ENCODE measurements at regions not wholly inside any gene's neighbourhood (a gene's known extent, or its start where the extent isn't known, plus 50 kb on each side); places are given as distances from the start of the nearest gene placed in this dataset.

GRCh38 chr7:95693551-95694333 is 78.6 kb upstream of the DYNC1I1 start:
- TF ChIP-seq CTCF (IDR thresholded peaks at IDR 0.05; ENCODE audit: insufficient read depth in 1 of 2, low read depth in 1 of 2, low read length in 1 of 2, severe bottlenecking in 1 of 2, unreplicated experiment in 1 of 2) = no peak
- Histone ChIP-seq H3K9me3 (no peaks in the 10 kb centered on the region), H3K36me3 (ENCODE audit: control insufficient read depth, insufficient read depth, low read length) (no peaks in the 10 kb centered on the region), H3K4me1 (no peaks in the 10 kb centered on the region), H3K27me3 (replicated peaks; ENCODE audit: control insufficient read depth, insufficient read depth, low read length) (no peaks in the 10 kb centered on the region), H3K4me3 (ENCODE audit: low read depth, low read length) (no peak overlapping the region)
- DNase-seq = no peak
- intact Hi-C loops (cut with micrococcal nuclease; ENCODE audit: unreplicated experiment) = no loop called here
- no peak overlapping the region for H3K4me3 Mint-ChIP-seq (ENCODE audit: unreplicated experiment)
- ChIA-PET POLR2A (no interaction called here), CTCF (interaction anchor here (1.0 to 1.2 kb wide), 3 partner anchors 167 to 1036 kb away, joined by 3 to 5 read pairs (median 3); no protein-coding TSS in a partner anchor)
- BruUV-seq (replicated peaks) = no TSS peak
- no peaks in the 10 kb centered on the region for H3K9me3 Mint-ChIP-seq (ENCODE audit: unreplicated experiment)
- no peaks in the 10 kb centered on the region for H3K27me3 Mint-ChIP-seq (ENCODE audit: insufficient read depth, unreplicated experiment)
- peaks cover 5% of the 10 kb centered on the region for H3K4me1 Mint-ChIP-seq (ENCODE audit: low read depth, unreplicated experiment)
- H3K36me3 Mint-ChIP-seq (ENCODE audit: insufficient read depth, unreplicated experiment) = no peaks in the 10 kb centered on the region
- no peak overlapping the region for H3K27ac Mint-ChIP-seq (ENCODE audit: unreplicated experiment)

GRCh38 chr7:95691464-95691863 is 80.9 kb upstream of the DYNC1I1 start:
- Mint-ChIP-seq H3K27ac (ENCODE audit: unreplicated experiment) (no peak overlapping the region), H3K4me3 (ENCODE audit: unreplicated experiment) (no peak overlapping the region), H3K4me1 (ENCODE audit: low read depth, unreplicated experiment) (peaks cover 5% of the 10 kb centered on the region), H3K27me3 (ENCODE audit: insufficient read depth, unreplicated experiment) (no peaks in the 10 kb centered on the region), H3K36me3 (ENCODE audit: insufficient read depth, unreplicated experiment) (no peaks in the 10 kb centered on the region), H3K9me3 (ENCODE audit: unreplicated experiment) (no peaks in the 10 kb centered on the region)
- no peak for TF ChIP-seq CTCF (IDR thresholded peaks at IDR 0.05; ENCODE audit: insufficient read depth in 1 of 2, low read depth in 1 of 2, low read length in 1 of 2, severe bottlenecking in 1 of 2, unreplicated experiment in 1 of 2)
- DNase-seq = no peak
- ChIA-PET POLR2A (no interaction called here), CTCF (interaction anchor here (1.3 to 1.9 kb wide), 5 partner anchors 147 to 180 kb away, joined by 3 to 16 read pairs (median 5); no protein-coding TSS in a partner anchor)
- no peaks in the 10 kb centered on the region for H3K9me3 ChIP-seq
- H3K4me3 ChIP-seq (ENCODE audit: low read depth, low read length) = no peak overlapping the region
- H3K36me3 ChIP-seq (ENCODE audit: control insufficient read depth, insufficient read depth, low read length) = no peaks in the 10 kb centered on the region
- intact Hi-C loops (cut with micrococcal nuclease; ENCODE audit: unreplicated experiment) = no loop called here
- no TSS peak for BruUV-seq (replicated peaks)
- H3K4me1 ChIP-seq = no peaks in the 10 kb centered on the region
- no peaks in the 10 kb centered on the region for H3K27me3 ChIP-seq (replicated peaks; ENCODE audit: control insufficient read depth, insufficient read depth, low read length)

GRCh38 chr7:95690367-95690947 is 81.9 kb upstream of the DYNC1I1 start:
- peaks cover 5% of the 10 kb centered on the region for H3K4me1 Mint-ChIP-seq (ENCODE audit: low read depth, unreplicated experiment)
- H3K27me3 ChIP-seq (replicated peaks; ENCODE audit: control insufficient read depth, insufficient read depth, low read length) = no peaks in the 10 kb centered on the region

More at GRCh38 chr7:95690367-95690947, 81.9 kb upstream of the DYNC1I1 start:
- no peaks in the 10 kb centered on the region for H3K4me1 ChIP-seq
- no peaks in the 10 kb centered on the region for H3K36me3 Mint-ChIP-seq (ENCODE audit: insufficient read depth, unreplicated experiment)
- peak overlapping the region; percentile 34 for H3K4me3 Mint-ChIP-seq (ENCODE audit: unreplicated experiment)
- H3K9me3 Mint-ChIP-seq (ENCODE audit: unreplicated experiment) = no peaks in the 10 kb centered on the region
- TF ChIP-seq CTCF (IDR thresholded peaks at IDR 0.05; ENCODE audit: insufficient read depth in 1 of 2, low read depth in 1 of 2, low read length in 1 of 2, severe bottlenecking in 1 of 2, unreplicated experiment in 1 of 2) = peak; percentile 53 to 90
- H3K9me3 ChIP-seq = no peaks in the 10 kb centered on the region
- intact Hi-C loops (cut with micrococcal nuclease; ENCODE audit: unreplicated experiment) = loop anchor here (1.0 kb wide), 3 partner anchors 163 to 212 kb away; no protein-coding TSS in a partner anchor
- H3K27ac Mint-ChIP-seq (ENCODE audit: unreplicated experiment) = no peak overlapping the region
- H3K36me3 ChIP-seq (ENCODE audit: control insufficient read depth, insufficient read depth, low read length) = no peaks in the 10 kb centered on the region
- ChIA-PET POLR2A (no interaction called here), CTCF (interaction anchor here (0.6 to 1.9 kb wide), 43 partner anchors 9 to 1977 kb away, joined by 3 to 71 read pairs (median 3); partner anchors contain the start of genes PON2 and PON3)
- DNase-seq = peak in 1 of 2 experiments; percentile 54
- no peak overlapping the region for H3K4me3 ChIP-seq (ENCODE audit: low read depth, low read length)
- BruUV-seq (replicated peaks) = no TSS peak
- no peaks in the 10 kb centered on the region for H3K27me3 Mint-ChIP-seq (ENCODE audit: insufficient read depth, unreplicated experiment)
